CD4-positive, alpha-beta T cell treated with Interleukin-6 at 100 ng/mL for 8 hours (primary cell): ENCODE measurements at regions not wholly inside any gene's neighbourhood (a gene's known extent, or its start where the extent isn't known, plus 50 kb on each side); places are given as distances from the start of the nearest gene placed in this dataset.
"Not testable (repeated sequence)": the region's sequence is repeated elsewhere in the genome, so short reads cannot be mapped to it uniquely, and the experiment has no call there.

Experiments used
- DNase-seq: peaks from one replicate; pipeline ENCODE4 v3.0.0-alpha.2; 2020; ENCODE audit warnings: mixed read lengths, low spot score

DNA sequence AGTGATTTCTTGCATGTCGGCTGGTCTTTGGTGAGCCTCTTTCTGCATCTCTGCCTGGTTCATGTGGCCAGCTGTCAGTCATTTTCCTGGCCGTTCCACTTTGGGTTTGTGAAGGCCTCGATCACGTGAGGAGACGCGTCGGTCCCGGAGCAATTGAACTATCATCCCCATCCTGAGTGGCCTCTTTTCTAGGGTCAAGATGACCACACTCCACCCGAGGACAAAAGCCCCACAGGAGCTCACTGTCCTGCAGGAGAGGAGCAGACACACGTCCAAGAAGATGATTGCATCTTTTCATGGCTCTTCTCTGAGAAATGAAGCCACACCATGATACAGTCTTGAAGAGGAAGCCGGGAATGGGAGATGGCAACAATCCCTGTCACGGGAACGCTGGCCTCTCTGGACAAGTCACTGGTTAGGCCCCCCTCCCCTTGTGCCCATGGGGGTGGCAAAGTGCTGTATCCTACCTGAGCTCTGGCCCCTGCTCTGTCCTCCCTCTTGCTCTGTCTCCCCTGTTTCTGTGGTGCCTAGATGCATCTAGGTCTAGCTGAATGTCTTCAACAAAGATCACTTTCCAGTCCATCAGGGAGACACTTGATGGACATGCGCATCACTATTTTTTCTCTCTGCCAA, 291.4 kb upstream of the ZNF337 start:
- not testable (repeated sequence) for DNase-seq

- DNase-seq: peak; percentile 41
Measured at GRCh38 chr20:25987073-25987927, 290.6 kb upstream of the ZNF337 start.

DNA sequence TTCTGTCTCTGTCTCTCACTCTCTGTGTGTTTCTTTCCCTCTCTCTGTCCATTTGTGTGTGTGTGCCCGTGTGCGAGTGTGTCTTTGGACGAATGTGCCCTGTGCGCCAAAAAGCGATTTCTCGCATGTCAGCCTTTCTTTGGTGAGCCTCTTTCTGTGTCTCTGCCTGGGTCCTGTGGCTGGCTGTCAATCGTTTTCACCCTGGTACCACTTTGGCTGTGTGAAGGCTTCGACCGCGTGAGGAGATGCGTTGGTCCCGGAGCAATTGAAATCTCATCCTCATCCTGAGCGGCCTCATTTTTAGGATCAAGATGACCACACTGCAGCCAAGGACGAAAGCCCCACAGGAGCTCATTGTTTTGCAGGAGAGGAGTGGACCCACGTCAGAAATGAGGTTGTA, 288.9 kb upstream of the ZNF337 start:
- DNase-seq: no peak

GRCh38 chr20:25984933-25985332, 288.3 kb upstream of the ZNF337 start:
- peak; percentile 32 for DNase-seq

GRCh38 chr20:25982701-25983100, 286.0 kb upstream of the ZNF337 start:
- not testable (repeated sequence) for DNase-seq

GRCh38 chr20:25978450-25979190, 282.0 kb upstream of the ZNF337 start:
- not testable (repeated sequence) for DNase-seq

DNA sequence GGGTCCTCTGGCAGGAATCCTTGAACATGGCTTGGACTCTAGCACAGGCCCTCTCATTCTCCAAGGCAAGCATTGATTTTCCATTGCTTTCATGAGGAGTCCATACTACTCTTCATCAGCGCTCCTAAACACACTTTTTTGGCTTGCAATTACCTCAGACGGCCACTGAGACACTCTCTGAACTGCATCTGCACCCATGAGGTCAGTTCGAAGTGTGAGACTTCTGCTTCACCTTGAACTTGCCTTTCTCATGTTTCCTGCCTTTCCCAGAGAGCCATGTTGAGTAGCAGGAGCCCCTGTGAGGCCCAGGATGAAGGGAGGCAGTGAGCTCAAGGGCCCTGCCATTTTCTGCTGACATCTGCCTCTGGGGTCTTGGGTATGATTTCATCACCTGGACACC, 279.2 kb upstream of the ZNF337 start:
- DNase-seq: not testable (repeated sequence)

- DNase-seq: not testable (repeated sequence)
Measured at GRCh38 chr20:25965203-25965602, 268.6 kb upstream of the ZNF337 start.

DNA sequence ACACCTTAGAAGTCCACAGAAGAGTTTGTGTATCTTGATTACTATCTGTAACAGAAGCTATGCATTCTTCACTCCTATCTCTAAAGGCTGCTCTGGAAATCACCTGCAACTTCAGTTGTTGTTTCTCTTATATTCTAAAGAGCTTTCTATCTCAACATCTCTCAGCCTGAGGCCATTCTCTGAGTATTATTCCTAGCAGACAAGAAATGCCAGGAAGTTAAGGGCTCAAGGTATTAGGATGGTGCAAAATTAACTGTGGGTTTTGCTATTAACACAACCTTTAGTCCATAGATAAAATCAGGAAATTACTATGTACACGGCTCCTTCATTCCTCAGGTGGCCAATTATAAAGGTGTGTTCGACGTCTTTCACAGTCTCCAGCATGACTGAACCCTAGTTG, 257.2 kb upstream of the ZNF337 start:
- DNase-seq: not testable (repeated sequence)

- DNase-seq: not testable (repeated sequence)
Measured at GRCh38 chr20:25935230-25935629, 238.6 kb upstream of the ZNF337 start.

GRCh38 chr20:25932806-25933205, 236.2 kb upstream of the ZNF337 start:
- DNase-seq: not testable (repeated sequence)

- not testable (repeated sequence) for DNase-seq
Measured at GRCh38 chr20:25932170-25932569, 235.5 kb upstream of the ZNF337 start.

- not testable (repeated sequence) for DNase-seq
Measured at GRCh38 chr20:25902321-25902720, 205.7 kb upstream of the ZNF337 start.

GRCh38 chr20:25898663-25899062, 202.0 kb upstream of the ZNF337 start:
- not testable (repeated sequence) for DNase-seq

- not testable (repeated sequence) for DNase-seq
Measured at GRCh38 chr20:25879096-25879495, 182.4 kb upstream of the ZNF337 start.

DNA sequence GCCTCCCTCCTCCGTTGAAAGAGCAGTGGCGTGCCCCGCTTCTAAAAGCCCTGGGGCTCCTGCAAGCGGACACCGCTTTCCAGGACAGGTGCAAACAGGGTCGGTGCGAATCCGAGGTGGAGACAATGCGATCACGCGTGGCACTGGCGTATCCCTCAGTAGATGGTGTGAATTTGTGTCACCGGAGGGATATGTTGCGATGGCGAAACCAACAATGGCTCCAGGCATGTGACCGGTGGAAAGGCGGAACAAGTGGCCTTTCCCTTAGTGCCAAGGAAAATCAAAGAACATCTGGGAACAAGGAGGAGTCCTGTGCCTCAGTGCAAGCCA, 172.0 kb upstream of the ZNF337 start:
- DNase-seq: not testable (repeated sequence)

- DNase-seq: peak; percentile 64
Measured at GRCh38 chr20:25867776-25868649, 171.4 kb upstream of the ZNF337 start.

DNA sequence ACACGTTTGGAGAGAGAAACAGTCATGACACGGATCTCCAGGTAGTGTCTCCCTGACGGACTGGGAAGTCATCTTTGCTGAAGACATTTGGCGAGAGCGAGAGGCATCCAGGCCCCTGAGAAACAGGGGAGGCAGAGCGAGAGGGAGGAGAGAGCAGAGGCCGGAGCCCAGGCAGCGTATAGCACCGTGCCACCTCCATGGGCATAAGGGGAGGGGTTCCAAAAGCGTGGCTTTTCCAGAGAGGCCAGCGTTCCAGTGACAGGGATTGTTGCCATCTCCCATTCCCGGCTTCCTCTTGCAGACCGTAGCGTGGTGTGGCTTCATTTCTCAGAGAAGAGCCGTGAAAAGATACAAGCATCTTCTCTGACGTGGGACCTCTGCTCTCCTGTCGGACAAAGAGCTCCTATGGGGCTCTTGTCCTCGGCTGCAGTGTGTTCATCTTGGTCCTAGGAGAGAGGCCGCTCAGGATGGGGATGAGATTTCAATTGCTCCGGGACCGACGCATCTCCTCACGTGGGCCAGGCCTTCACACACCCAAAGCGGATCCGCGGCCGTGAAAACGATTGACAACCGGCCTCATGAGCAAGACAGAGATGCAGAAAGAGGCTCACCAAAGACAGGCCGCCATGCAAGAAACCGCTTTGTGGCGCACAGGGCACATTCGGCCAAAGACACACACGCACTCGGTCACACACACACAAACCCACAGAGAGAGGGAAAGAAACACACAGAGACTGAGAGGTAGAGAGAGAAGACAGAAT, 170.5 kb upstream of the ZNF337 start:
- DNase-seq: not testable (repeated sequence)

DNA sequence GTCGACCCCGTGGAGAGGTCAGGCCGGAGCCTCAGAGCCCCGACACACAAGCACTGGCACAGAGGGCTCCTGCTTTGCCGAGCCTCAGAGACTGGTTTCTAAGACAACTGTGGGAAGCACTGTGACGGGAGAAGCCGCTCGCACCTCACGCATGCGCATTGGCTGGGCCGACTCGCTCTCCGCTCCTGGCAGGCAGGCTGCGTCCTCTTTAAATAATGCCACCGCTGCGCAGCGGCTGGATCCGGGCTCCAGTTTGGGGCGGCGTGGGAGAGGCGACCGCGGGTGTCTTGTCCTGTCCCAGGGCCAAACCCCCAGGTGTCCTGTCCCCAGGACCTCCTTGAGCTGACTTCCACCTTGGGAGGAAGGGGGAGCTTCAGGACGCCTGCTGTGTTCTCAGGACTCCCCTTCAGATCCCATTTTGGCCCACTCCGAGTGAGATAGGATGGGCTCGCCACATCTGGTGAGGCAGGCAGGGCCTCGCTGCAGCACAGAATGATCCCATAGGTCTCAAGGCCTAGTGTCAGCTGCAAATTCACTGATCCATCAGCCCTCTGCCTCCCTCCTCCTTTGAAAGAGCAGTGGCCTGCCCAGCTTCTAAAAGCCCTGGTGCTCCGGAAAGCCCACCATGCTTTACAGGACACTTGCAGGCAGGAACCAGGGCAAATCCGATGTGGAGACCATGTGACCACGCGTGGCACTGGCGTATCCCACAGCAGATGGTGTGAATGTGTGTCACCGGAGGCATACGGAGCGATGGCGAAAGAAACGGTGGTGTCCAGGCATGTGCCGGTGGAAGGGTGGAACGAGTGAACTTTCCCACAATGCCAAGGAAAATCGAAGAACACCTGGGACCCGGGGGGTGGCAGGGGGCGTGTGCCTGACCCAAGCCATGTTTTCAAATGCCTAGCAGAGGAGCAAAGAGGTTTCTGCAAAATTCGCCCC, 169.3 kb upstream of the ZNF337 start:
- DNase-seq: peak; percentile 76
